ENCODE measurements at regions not wholly inside any gene's neighbourhood (a gene's known extent, or its start where the extent isn't known, plus 50 kb on each side); places are given as distances from the start of the nearest gene placed in this dataset.

GRCh38 chr14:87184180-87184579 lies 808.8 kb downstream of the GALC start:
- Mint-ChIP-seq H3K27ac (no peak overlapping the region), H3K4me3 (no peak overlapping the region), H3K9me3 (peaks cover 12% of the 10 kb centered on the region), H3K27me3 (no peaks in the 10 kb centered on the region), H3K36me3 (ENCODE audit: low read depth) (no peaks in the 10 kb centered on the region), H3K4me1 (ENCODE audit: low read depth) (no peaks in the 10 kb centered on the region)
- H3K27ac ChIP-seq (ENCODE audit: low read depth in 1 of 2, low read length in 2 of 2): no peak overlapping the region
- DNase-seq (no peak), ATAC-seq (ENCODE audit: poor library complexity) (no peak)
- H3K4me1 ChIP-seq (ENCODE audit: insufficient read depth, low read length): no peaks in the 10 kb centered on the region
- no peaks in the 10 kb centered on the region for H3K27me3 ChIP-seq (ENCODE audit: control insufficient read depth in 1 of 2, insufficient read depth in 2 of 2, low read length in 2 of 2)
- ChIA-PET CTCF (no interaction called here), POLR2A (no interaction called here)
- H3K4me3 ChIP-seq (ENCODE audit: low read length): no peak overlapping the region
- H3K36me3 ChIP-seq (ENCODE audit: insufficient read depth, low read length): no peaks in the 10 kb centered on the region
- intact Hi-C loops (cut with DNase I, micrococcal nuclease): no loop called here
- TF ChIP-seq CTCF (IDR thresholded peaks at IDR 0.05): no peak
- H3K9me3 ChIP-seq (ENCODE audit: control insufficient read depth in 1 of 2, insufficient read depth in 1 of 2, low read length in 2 of 2): peaks cover 0 to 9% of the 10 kb centered on the region in 2 experiments

GRCh38 chr14:87181288-87181687 lies 811.7 kb downstream of the GALC start:
- Histone ChIP-seq H3K4me3 (ENCODE audit: low read length) (no peak overlapping the region), H3K27ac (ENCODE audit: low read depth in 1 of 2, low read length in 2 of 2) (no peak overlapping the region), H3K27me3 (ENCODE audit: control insufficient read depth in 1 of 2, insufficient read depth in 2 of 2, low read length in 2 of 2) (no peaks in the 10 kb centered on the region), H3K36me3 (ENCODE audit: insufficient read depth, low read length) (no peaks in the 10 kb centered on the region), H3K4me1 (ENCODE audit: insufficient read depth, low read length) (no peaks in the 10 kb centered on the region), H3K9me3 (ENCODE audit: control insufficient read depth in 1 of 2, insufficient read depth in 1 of 2, low read length in 2 of 2) (peaks cover 0 to 9% of the 10 kb centered on the region in 2 experiments)
- Mint-ChIP-seq H3K4me3 (no peak overlapping the region), H3K27ac (no peak overlapping the region), H3K27me3 (no peaks in the 10 kb centered on the region), H3K4me1 (ENCODE audit: low read depth) (no peaks in the 10 kb centered on the region), H3K9me3 (peaks cover 8% of the 10 kb centered on the region), H3K36me3 (ENCODE audit: low read depth) (no peaks in the 10 kb centered on the region)
- no peak for TF ChIP-seq CTCF (IDR thresholded peaks at IDR 0.05)
- ATAC-seq (ENCODE audit: poor library complexity): no peak
- intact Hi-C loops (cut with DNase I, micrococcal nuclease): no loop called here
- ChIA-PET CTCF (no interaction called here), POLR2A (no interaction called here)
- no peak for DNase-seq

- H3K27me3 ChIP-seq (ENCODE audit: control insufficient read depth in 1 of 2, insufficient read depth in 2 of 2, low read length in 2 of 2): no peaks in the 10 kb centered on the region
- H3K36me3 ChIP-seq (ENCODE audit: insufficient read depth, low read length): no peaks in the 10 kb centered on the region
- Mint-ChIP-seq H3K27ac (no peak overlapping the region), H3K4me3 (no peak overlapping the region), H3K4me1 (ENCODE audit: low read depth) (no peaks in the 10 kb centered on the region), H3K9me3 (peaks cover 6% of the 10 kb centered on the region), H3K36me3 (ENCODE audit: low read depth) (no peaks in the 10 kb centered on the region), H3K27me3 (no peaks in the 10 kb centered on the region)
- intact Hi-C loops (cut with DNase I, micrococcal nuclease): no loop called here
- ChIA-PET POLR2A (no interaction called here), CTCF (no interaction called here)
- H3K4me1 ChIP-seq (ENCODE audit: insufficient read depth, low read length): no peaks in the 10 kb centered on the region
- no peak for ATAC-seq (ENCODE audit: poor library complexity)
- H3K9me3 ChIP-seq (ENCODE audit: control insufficient read depth in 1 of 2, insufficient read depth in 1 of 2, low read length in 2 of 2): peaks cover 0 to 9% of the 10 kb centered on the region in 2 experiments
- no peak for TF ChIP-seq CTCF (IDR thresholded peaks at IDR 0.05)
- no peak overlapping the region for H3K4me3 ChIP-seq (ENCODE audit: low read length)
- DNase-seq: no peak
- H3K27ac ChIP-seq (ENCODE audit: low read depth in 1 of 2, low read length in 2 of 2): no peak overlapping the region
Measured at GRCh38 chr14:87179936-87180335, 813.0 kb downstream of the GALC start.
